ENCODE measurements at regions not wholly inside any gene's neighbourhood (a gene's known extent, or its start where the extent isn't known, plus 50 kb on each side); places are given as distances from the start of the nearest gene placed in this dataset.

DNA sequence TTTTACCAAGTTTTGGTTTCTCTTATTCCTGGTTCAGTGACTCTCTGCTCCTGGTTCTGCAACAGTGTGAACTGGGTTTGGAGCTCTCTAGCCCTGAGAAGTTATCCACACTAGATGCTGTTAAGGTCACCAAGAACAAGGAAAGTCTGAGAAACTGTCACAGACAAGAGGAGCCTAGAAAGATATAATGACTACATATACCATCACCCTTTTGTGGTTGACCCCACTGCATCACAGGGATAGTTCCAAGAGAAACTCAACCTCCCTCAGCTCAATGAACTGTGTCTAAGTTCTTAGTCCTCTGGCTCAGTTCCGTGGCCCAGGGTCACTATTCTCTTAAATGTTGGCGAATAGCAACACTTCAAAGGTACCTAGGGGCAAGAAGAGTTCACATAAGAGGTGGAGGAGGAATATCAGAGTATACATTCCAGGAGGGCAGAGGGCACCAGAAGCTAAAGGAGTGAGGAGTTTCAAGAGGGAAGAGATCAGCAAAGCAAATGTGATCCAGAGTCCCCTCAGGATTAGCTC is 171.5 kb downstream of the BUB3 start:
- Histone ChIP-seq H3K27me3 (ENCODE audit: control insufficient read depth, insufficient read depth, low read length) (no peaks in the 10 kb centered on the region), H3K4me3 (ENCODE audit: low read depth, low read length) (no peak overlapping the region), H3K36me3 (ENCODE audit: control insufficient read depth, insufficient read depth, low read length) (no peaks in the 10 kb centered on the region)
- TF ChIP-seq, protein P1, sequence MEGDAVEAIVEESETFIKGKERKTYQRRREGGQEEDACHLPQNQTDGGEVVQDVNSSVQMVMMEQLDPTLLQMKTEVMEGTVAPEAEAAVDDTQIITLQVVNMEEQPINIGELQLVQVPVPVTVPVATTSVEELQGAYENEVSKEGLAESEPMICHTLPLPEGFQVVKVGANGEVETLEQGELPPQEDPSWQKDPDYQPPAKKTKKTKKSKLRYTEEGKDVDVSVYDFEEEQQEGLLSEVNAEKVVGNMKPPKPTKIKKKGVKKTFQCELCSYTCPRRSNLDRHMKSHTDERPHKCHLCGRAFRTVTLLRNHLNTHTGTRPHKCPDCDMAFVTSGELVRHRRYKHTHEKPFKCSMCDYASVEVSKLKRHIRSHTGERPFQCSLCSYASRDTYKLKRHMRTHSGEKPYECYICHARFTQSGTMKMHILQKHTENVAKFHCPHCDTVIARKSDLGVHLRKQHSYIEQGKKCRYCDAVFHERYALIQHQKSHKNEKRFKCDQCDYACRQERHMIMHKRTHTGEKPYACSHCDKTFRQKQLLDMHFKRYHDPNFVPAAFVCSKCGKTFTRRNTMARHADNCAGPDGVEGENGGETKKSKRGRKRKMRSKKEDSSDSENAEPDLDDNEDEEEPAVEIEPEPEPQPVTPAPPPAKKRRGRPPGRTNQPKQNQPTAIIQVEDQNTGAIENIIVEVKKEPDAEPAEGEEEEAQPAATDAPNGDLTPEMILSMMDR (IDR thresholded peaks at IDR 0.05; ENCODE audit: insufficient read depth, low read length, severe bottlenecking), result no peak
- no peak for FAIRE-seq
- DNase-seq (ENCODE audit: low read depth), result no peak

DNA sequence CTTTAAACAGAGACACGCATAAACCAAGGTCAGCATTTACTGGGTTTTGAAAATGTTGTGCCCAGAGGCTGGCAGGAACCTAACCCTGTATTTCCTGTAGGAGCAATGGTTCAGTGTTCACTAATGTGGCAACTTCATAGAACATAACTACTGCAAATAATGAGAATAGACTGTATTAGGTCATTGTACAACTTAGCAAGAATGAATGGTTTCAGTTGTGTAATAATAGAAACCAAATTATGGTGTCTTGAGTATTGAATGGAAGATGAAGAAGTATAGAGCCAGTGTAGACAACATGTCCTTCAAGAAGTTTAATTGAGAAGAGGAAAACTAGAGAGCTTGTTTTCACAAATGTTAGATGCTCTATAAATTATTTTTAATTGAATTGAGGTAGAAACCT is 172.5 kb downstream of the BUB3 start:
- Histone ChIP-seq H3K4me3 (ENCODE audit: low read depth, low read length) (no peak overlapping the region), H3K27me3 (ENCODE audit: control insufficient read depth, insufficient read depth, low read length) (no peaks in the 10 kb centered on the region), H3K36me3 (ENCODE audit: control insufficient read depth, insufficient read depth, low read length) (no peaks in the 10 kb centered on the region)
- FAIRE-seq (no peak), DNase-seq (ENCODE audit: low read depth) (no peak)
- TF ChIP-seq, protein P1 (IDR thresholded peaks at IDR 0.05; ENCODE audit: insufficient read depth, low read length, severe bottlenecking), result no peak

DNA sequence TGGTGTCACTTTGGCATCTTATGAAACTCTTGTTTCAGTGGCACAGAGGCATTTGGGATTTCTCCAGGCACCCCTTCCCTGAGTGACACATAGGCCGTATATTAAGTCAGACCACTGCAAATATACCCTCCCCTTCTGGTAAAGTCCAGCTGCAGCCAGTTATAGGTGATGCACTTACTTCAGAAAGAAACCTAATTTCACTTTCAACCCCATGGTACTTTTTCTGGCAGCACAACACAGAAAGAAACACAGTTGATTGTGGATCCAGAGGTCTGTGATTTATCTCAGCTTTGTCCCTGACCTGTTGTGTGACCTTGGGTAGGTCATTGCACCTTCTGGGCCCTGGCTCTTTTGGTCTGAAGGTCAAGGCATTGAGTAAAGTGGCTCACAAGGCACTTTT is 173.2 kb downstream of the BUB3 start:
- H3K36me3 ChIP-seq (ENCODE audit: control insufficient read depth, insufficient read depth, low read length), result no peaks in the 10 kb centered on the region
- no peak overlapping the region for H3K4me3 ChIP-seq (ENCODE audit: low read depth, low read length)
- DNase-seq (ENCODE audit: low read depth), result no peak
- TF ChIP-seq, protein P1 (IDR thresholded peaks at IDR 0.05; ENCODE audit: insufficient read depth, low read length, severe bottlenecking), result no peak
- H3K27me3 ChIP-seq (ENCODE audit: control insufficient read depth, insufficient read depth, low read length), result no peaks in the 10 kb centered on the region
- peak; percentile 23 for FAIRE-seq

DNA sequence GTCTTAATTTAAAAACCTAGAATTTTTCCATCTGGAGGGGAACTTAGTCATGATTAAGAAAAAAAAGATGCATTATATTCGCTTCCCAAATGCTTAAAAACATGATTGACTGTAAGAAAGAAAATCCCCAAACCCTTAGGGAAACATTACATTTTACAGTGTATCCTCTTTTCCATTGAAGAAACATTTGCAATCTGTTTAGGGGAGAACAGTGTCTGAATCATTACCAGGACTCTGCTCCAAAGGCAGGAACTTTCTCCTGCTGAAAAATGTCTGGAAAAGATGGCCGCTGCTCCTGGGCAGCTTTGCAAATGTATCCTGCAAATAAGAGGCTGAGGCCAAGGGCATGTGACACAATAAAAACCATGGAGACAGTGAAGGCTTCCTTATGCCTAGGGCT is 173.7 kb downstream of the BUB3 start:
- DNase-seq (ENCODE audit: low read depth), result no peak
- H3K36me3 ChIP-seq (ENCODE audit: control insufficient read depth, insufficient read depth, low read length), result no peaks in the 10 kb centered on the region
- no peak overlapping the region for H3K4me3 ChIP-seq (ENCODE audit: low read depth, low read length)
- TF ChIP-seq, protein P1 (IDR thresholded peaks at IDR 0.05; ENCODE audit: insufficient read depth, low read length, severe bottlenecking), result no peak
- no peaks in the 10 kb centered on the region for H3K27me3 ChIP-seq (ENCODE audit: control insufficient read depth, insufficient read depth, low read length)
- FAIRE-seq, result peak; percentile 36

DNA sequence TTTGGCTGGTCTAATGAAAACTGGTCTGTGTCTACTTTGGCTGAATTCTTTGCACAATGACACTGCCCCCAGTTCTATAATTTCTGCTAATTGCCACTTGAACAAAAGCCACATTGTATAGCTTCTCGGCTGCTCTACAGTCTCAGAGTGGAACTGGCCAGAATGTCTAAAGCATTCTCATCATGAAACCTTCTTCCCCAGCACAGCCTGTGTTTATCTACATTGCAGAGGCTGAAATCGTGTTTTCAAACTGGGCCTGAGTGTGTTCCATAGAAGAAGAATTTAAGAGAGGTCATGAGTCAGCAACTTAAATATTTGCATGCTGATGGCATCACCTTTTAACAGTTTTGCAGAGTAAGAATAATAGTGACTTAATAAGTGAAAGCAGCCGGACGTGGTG is 177.2 kb downstream of the BUB3 start:
- Histone ChIP-seq H3K4me3 (ENCODE audit: low read depth, low read length) (no peak overlapping the region), H3K36me3 (ENCODE audit: control insufficient read depth, insufficient read depth, low read length) (no peaks in the 10 kb centered on the region), H3K27me3 (ENCODE audit: control insufficient read depth, insufficient read depth, low read length) (no peaks in the 10 kb centered on the region)
- DNase-seq (ENCODE audit: low read depth) (peak; percentile 76), FAIRE-seq (no peak)
- TF ChIP-seq, protein P1 (IDR thresholded peaks at IDR 0.05; ENCODE audit: insufficient read depth, low read length, severe bottlenecking), result no peak

DNA sequence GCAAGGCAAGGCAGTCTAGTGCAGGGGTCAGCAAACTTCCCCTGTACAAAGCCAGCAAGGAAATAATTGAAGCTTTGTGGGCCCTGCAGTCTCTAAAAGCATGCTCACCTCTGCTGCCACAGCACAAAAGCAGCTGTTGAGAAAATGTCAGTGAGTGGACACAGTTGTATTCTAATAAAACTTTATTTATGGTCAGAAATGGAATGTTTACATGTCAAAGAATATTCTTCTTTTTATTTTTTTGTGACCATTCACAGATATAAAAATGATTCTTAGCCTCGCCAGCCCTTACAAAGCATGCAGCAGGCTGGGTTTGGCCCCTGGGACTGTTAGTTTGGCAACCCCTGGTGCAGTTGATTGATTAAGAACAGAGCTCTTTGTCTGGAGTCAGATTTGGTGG is 192.4 kb downstream of the BUB3 start:
- no peak overlapping the region for H3K4me3 ChIP-seq (ENCODE audit: low read depth, low read length)
- peaks cover under 1% of the 10 kb centered on the region for H3K27me3 ChIP-seq (ENCODE audit: control insufficient read depth, insufficient read depth, low read length)
- no peak for DNase-seq (ENCODE audit: low read depth)
- no peak for FAIRE-seq
- TF ChIP-seq, protein P1 (IDR thresholded peaks at IDR 0.05; ENCODE audit: insufficient read depth, low read length, severe bottlenecking), result no peak
- H3K36me3 ChIP-seq (ENCODE audit: control insufficient read depth, insufficient read depth, low read length), result no peaks in the 10 kb centered on the region
